ENCODE measurements at regions not wholly inside any gene's neighbourhood (a gene's known extent, or its start where the extent isn't known, plus 50 kb on each side); places are given as distances from the start of the nearest gene placed in this dataset.
"Not testable (repeated sequence)": the region's sequence is repeated elsewhere in the genome, so short reads cannot be mapped to it uniquely, and the experiment has no call there.

DNA sequence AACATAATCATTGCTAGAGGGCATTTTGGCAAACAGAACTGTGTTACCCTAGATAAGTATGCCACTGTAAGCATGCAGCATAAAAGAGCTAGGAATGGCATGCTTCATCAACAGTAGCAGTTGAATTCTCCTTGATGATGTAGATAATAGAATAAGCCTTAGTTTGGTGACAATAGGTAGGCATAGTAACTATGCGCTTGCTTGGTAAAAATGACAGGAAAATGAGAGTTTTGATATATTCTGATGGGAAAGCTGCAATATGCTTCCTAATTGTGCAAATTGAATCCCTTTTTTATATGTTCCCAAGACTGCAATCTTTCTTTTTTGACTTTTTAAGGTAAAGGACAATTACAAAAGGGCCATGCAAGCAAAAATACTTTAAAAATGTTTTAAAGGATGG is 930.9 kb upstream of the FAM98A start:
- Histone ChIP-seq H3K9me3 (ENCODE audit: low read depth) (no peaks in the 10 kb centered on the region), H3K4me1 (ENCODE audit: low read depth) (peaks cover 6% of the 10 kb centered on the region), H3K4me3 (no peak overlapping the region), H3K36me3 (no peaks in the 10 kb centered on the region), H3K27me3 (no peaks in the 10 kb centered on the region), H3K27ac (no peak overlapping the region)
- DNase-seq (ENCODE audit: low read depth in 1 of 2, low spot score in 1 of 2): no peak
- TF ChIP-seq, protein P1, sequence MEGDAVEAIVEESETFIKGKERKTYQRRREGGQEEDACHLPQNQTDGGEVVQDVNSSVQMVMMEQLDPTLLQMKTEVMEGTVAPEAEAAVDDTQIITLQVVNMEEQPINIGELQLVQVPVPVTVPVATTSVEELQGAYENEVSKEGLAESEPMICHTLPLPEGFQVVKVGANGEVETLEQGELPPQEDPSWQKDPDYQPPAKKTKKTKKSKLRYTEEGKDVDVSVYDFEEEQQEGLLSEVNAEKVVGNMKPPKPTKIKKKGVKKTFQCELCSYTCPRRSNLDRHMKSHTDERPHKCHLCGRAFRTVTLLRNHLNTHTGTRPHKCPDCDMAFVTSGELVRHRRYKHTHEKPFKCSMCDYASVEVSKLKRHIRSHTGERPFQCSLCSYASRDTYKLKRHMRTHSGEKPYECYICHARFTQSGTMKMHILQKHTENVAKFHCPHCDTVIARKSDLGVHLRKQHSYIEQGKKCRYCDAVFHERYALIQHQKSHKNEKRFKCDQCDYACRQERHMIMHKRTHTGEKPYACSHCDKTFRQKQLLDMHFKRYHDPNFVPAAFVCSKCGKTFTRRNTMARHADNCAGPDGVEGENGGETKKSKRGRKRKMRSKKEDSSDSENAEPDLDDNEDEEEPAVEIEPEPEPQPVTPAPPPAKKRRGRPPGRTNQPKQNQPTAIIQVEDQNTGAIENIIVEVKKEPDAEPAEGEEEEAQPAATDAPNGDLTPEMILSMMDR (IDR thresholded peaks at IDR 0.05; ENCODE audit: low read depth, low read length): no peak

- Histone ChIP-seq H3K4me3 (no peak overlapping the region), H3K36me3 (no peaks in the 10 kb centered on the region), H3K27ac (no peak overlapping the region), H3K9me3 (ENCODE audit: low read depth) (no peaks in the 10 kb centered on the region), H3K4me1 (ENCODE audit: low read depth) (no peaks in the 10 kb centered on the region), H3K27me3 (no peaks in the 10 kb centered on the region)
- DNase-seq (ENCODE audit: low read depth in 1 of 2, low spot score in 1 of 2): no peak
- TF ChIP-seq, protein P1 (IDR thresholded peaks at IDR 0.05; ENCODE audit: low read depth, low read length): no peak
Measured at GRCh38 chr2:34523958-34524514, 924.9 kb upstream of the FAM98A start.

- no peaks in the 10 kb centered on the region for H3K36me3 ChIP-seq
- no peak for DNase-seq (ENCODE audit: low read depth in 1 of 2, low spot score in 1 of 2)
- no peaks in the 10 kb centered on the region for H3K4me1 ChIP-seq (ENCODE audit: low read depth)
- TF ChIP-seq, protein P1 (IDR thresholded peaks at IDR 0.05; ENCODE audit: low read depth, low read length): no peak
- no peak overlapping the region for H3K4me3 ChIP-seq
- no peaks in the 10 kb centered on the region for H3K9me3 ChIP-seq (ENCODE audit: low read depth)
- H3K27me3 ChIP-seq: no peaks in the 10 kb centered on the region
- no peak overlapping the region for H3K27ac ChIP-seq
Measured at GRCh38 chr2:34519659-34520058, 920.6 kb upstream of the FAM98A start.

- DNase-seq (ENCODE audit: low read depth in 1 of 2, low spot score in 1 of 2): no peak
- H3K27ac ChIP-seq: no peak overlapping the region
- H3K27me3 ChIP-seq: no peaks in the 10 kb centered on the region
- H3K4me3 ChIP-seq: no peak overlapping the region
- TF ChIP-seq, protein P1 (IDR thresholded peaks at IDR 0.05; ENCODE audit: low read depth, low read length): no peak
- no peaks in the 10 kb centered on the region for H3K9me3 ChIP-seq (ENCODE audit: low read depth)
- no peaks in the 10 kb centered on the region for H3K36me3 ChIP-seq
- no peaks in the 10 kb centered on the region for H3K4me1 ChIP-seq (ENCODE audit: low read depth)
Measured at GRCh38 chr2:34498561-34498960, 899.5 kb upstream of the FAM98A start.

GRCh38 chr2:34494192-34494591 is 895.1 kb upstream of the FAM98A start:
- not testable (repeated sequence) for H3K27ac ChIP-seq; H3K36me3 ChIP-seq; DNase-seq (ENCODE audit: low read depth in 1 of 2, low spot score in 1 of 2); H3K9me3 ChIP-seq (ENCODE audit: low read depth); H3K4me1 ChIP-seq (ENCODE audit: low read depth); H3K4me3 ChIP-seq; H3K27me3 ChIP-seq

GRCh38 chr2:34492561-34493455 is 893.7 kb upstream of the FAM98A start:
- Histone ChIP-seq H3K27me3 (no peaks in the 10 kb centered on the region), H3K27ac (no peak overlapping the region), H3K9me3 (ENCODE audit: low read depth) (no peaks in the 10 kb centered on the region), H3K4me3 (no peak overlapping the region), H3K36me3 (no peaks in the 10 kb centered on the region), H3K4me1 (ENCODE audit: low read depth) (no peaks in the 10 kb centered on the region)
- DNase-seq (ENCODE audit: low read depth in 1 of 2, low spot score in 1 of 2): no peak
- TF ChIP-seq, protein P1 (IDR thresholded peaks at IDR 0.05; ENCODE audit: low read depth, low read length): no peak
